GM06990 (cell line): ENCODE measurements at regions not wholly inside any gene's neighbourhood (a gene's known extent, or its start where the extent isn't known, plus 50 kb on each side); places are given as distances from the start of the nearest gene placed in this dataset.

Source experiments
- DNase-seq: peaks from one replicate; pipeline ENCODE4 v3.0.0-alpha.2; 2011; ENCODE audit not compliant: insufficient read length; ENCODE audit errors: extremely low read depth
- H3K27me3 ChIP-seq: replicated peaks from 2 replicates; pipeline ENCODE4 v1.6.0; 2011; ENCODE audit warnings: low read length; ENCODE audit not compliant: control insufficient read depth, insufficient read depth
- H3K36me3 ChIP-seq: 2 replicates; pipeline ENCODE4 v1.5.1; 2011; ENCODE audit warnings: low read length; ENCODE audit not compliant: control insufficient read depth, insufficient read depth
- H3K4me3 ChIP-seq: replicated peaks from 2 replicates; pipeline ENCODE4 v1.5.1; 2011; ENCODE audit warnings: low read depth, mild to moderate bottlenecking, control low read depth, low read length
- CTCF ChIP-seq: IDR thresholded peaks from 2 replicates; pipeline ENCODE4 v1.5.1; 2011; ENCODE audit warnings: low read length, control low read depth, mild to moderate bottlenecking, inconsistent platforms; ENCODE audit not compliant: insufficient read depth, poor library complexity, severe bottlenecking

GRCh38 chrX:97763391-97763790 is 879.7 kb downstream of the RPA4 start:
- Histone ChIP-seq H3K4me3 (no peak overlapping the region), H3K36me3 (no peaks in the 10 kb centered on the region), H3K27me3 (no peaks in the 10 kb centered on the region)
- TF ChIP-seq CTCF: no peak
- DNase-seq: no peak

- TF ChIP-seq CTCF: no peak
- no peaks in the 10 kb centered on the region for H3K36me3 ChIP-seq
- no peak overlapping the region for H3K4me3 ChIP-seq
- no peak for DNase-seq
- H3K27me3 ChIP-seq: no peaks in the 10 kb centered on the region
Measured at GRCh38 chrX:97763981-97764380, 880.3 kb downstream of the RPA4 start.

GRCh38 chrX:97766501-97767095 is 882.9 kb downstream of the RPA4 start:
- H3K27me3 ChIP-seq: no peaks in the 10 kb centered on the region

GRCh38 chrX:97787311-97787710 is 903.6 kb downstream of the RPA4 start:
- Histone ChIP-seq H3K36me3 (no peaks in the 10 kb centered on the region), H3K27me3 (no peaks in the 10 kb centered on the region), H3K4me3 (no peak overlapping the region)
- DNase-seq: no peak
- TF ChIP-seq CTCF: no peak

More at GRCh38 chrX:97766501-97767095, 882.9 kb downstream of the RPA4 start:
- no peak overlapping the region for H3K4me3 ChIP-seq
- TF ChIP-seq CTCF: no peak
- DNase-seq: no peak
- H3K36me3 ChIP-seq: no peaks in the 10 kb centered on the region

- H3K4me3 ChIP-seq: no peak overlapping the region
- no peak for TF ChIP-seq CTCF
- DNase-seq: peak; percentile 33
Measured at GRCh38 chrX:97787849-97788248, 904.1 kb downstream of the RPA4 start.

GRCh38 chrX:97790850-97791249 is 907.1 kb downstream of the RPA4 start:
- DNase-seq: no peak

More at GRCh38 chrX:97787849-97788248, 904.1 kb downstream of the RPA4 start:
- Histone ChIP-seq H3K27me3 (no peaks in the 10 kb centered on the region), H3K36me3 (no peaks in the 10 kb centered on the region)

More at GRCh38 chrX:97790850-97791249, 907.1 kb downstream of the RPA4 start:
- Histone ChIP-seq H3K27me3 (no peaks in the 10 kb centered on the region), H3K36me3 (no peaks in the 10 kb centered on the region), H3K4me3 (no peak overlapping the region)
- no peak for TF ChIP-seq CTCF
